ENCODE measurements at regions not wholly inside any gene's neighbourhood (a gene's known extent, or its start where the extent isn't known, plus 50 kb on each side); places are given as distances from the start of the nearest gene placed in this dataset.

DNA sequence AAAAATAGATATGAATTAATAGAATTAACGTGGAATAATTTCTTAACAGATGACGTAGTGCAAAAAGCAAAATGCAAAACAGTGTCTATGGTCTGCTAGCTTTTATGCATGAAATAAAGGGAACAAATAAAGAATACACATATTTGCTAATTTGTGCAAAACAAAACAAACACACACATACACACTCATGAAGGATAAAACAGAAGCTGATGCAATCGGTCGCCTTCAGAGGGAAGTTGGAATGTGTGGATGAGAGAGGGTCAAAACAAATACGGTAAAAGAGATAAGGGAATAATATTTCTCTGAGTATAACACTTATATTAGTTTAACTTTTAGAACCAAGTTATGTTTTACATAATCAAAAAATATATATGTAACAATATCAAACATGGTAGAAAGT lies 1160.9 kb upstream of the PCDH9 start:
- DNase-seq: no peak

- DNase-seq: no peak
Measured at GRCh38 chr13:68386808-68387207, 1156.7 kb upstream of the PCDH9 start.

DNA sequence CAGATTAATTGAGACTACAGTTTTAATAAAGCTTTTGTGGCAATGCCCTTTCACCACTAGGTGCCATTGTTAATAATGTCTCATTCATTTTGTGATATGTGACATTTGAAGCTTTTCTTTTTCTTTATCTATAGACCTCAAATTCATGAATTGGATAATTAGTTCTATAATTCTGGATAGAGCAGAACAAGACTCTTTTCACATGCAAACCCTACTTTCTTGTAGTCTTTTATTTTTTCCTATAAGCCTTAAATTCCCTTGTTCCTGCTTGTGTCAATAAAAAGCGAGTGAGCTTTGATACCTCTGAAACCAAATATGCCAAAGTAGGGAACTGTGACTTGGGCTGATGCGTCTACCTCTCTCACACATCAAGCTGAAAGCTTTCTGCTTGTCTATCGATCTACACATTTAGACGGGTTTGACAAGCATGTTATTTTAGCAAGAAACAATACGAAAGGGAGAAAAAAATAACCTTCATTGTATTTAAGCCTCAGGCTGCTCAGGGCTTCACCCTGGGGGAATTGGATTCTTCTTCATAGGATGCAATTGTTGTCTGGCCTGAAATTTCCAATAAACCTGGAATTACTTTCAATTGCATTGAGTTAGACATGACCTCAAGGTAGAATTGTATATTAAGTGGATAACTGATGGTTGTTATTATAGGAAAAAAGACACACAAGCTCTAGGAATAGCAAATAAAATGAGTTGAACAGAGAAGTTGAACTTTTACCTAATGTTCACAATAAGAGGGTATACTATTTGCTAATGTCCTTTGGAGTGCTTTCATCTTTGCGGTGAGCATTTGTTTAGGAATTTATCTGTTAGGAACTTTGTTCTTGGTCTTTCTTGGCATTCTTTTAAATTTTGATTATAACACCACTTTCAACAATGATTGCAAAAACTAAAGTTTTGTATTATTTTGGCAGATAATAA lies 1150.2 kb upstream of the PCDH9 start:
- no peak for DNase-seq

DNA sequence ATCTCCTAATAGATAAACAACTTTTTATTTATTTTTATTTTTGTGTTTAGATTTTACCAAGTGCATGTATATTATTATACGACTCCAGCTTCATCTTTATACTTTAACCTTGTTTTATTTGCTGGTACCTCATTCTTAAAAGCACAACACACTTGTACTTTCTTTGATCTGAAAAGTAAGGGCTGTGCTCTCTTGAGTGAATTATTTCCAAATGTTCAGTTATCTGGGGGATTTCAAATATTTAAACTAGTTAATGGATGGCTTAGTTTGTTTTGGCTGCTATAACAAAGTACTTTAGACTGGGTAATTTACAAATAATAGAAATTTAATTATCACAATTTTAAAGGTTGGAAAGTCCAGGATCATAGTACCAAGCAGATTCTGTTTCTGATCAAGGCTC lies 1148.2 kb upstream of the PCDH9 start:
- no peak for DNase-seq

GRCh38 chr13:68375004-68375403 lies 1144.9 kb upstream of the PCDH9 start:
- no peak for DNase-seq

DNA sequence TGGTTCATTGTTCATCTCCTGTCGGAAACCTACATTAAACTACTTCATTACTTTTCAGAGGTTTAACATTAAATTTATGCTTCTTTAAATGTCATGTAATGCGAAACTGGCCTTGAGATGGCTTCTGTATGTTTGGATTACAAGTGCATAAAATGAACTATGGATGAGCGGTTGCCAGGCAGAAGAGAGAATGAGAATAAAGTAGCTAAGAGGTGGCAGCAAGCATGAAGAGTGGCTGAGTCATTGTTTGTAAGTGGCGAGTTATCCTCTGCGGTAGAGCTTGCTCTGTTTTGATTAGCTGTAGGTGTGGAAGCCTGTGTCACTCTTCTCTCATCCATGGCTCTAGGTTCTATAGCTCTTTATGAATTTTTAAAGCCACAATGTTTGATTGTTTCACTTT lies 1139.6 kb upstream of the PCDH9 start:
- no peak for DNase-seq

GRCh38 chr13:68368922-68369321 lies 1138.8 kb upstream of the PCDH9 start:
- DNase-seq: no peak

- DNase-seq: no peak
Measured at GRCh38 chr13:68359105-68359504, 1129.0 kb upstream of the PCDH9 start.

DNA sequence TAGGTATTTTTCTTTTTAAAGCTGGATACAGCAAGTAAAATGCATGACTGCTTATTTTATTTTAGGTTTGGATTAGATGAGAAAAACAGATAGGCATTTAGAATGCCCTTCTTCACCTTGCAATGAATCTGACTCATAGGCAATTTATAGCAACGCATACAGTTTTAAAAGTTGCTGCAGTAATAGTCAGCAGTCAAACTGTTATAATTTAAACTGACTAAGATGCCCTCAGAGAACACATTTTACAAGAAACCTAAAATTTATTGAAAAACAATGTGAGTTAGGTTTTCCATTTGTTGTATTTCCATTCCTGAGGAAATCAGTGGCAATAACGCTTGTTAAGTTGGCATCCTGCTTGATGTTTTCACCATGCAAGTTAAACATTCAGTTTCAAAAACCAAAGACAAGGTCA lies 1128.2 kb upstream of the PCDH9 start:
- no peak for DNase-seq

- DNase-seq: no peak
Measured at GRCh38 chr13:68350554-68350953, 1120.4 kb upstream of the PCDH9 start.

DNA sequence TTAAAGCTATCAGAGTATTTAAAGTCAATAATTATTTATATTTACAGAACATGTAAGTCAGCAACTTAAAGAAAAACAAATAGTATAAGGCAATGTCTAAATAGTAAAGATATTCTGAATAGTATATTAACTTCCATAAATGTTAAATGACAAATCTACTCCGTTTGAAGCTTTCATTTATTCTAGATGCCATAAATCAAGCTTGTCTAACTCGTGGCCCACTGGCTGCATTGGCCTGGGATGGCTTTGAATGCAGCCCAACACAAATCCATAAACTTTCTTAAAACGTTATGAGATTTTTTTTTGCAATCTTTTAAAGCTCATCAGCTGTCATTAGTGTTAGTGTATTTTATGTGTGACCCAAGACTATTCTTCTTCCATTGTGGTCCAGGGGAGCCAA lies 1117.1 kb upstream of the PCDH9 start:
- DNase-seq: no peak

- no peak for DNase-seq
Measured at GRCh38 chr13:68345963-68346531, 1115.9 kb upstream of the PCDH9 start.

DNA sequence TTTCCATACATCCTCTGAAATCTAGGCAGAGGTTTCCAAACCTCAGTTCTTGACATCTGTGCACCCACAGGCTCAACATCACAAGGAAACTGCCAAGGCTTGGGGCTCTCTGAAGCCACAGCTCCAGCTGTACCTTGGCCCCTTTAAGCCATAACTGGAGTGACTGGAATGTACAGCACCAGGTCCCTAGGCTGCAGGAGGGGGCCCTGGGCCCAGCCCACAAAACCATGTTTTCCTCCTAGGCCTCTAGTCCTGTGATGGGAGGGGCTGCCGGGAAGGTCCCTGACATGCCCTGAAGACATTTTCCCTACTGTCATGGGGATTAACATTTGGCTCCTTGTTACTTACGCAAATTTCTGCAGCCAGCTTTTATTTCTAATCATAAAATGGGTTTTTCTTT lies 1093.0 kb upstream of the PCDH9 start:
- no peak for DNase-seq

DNA sequence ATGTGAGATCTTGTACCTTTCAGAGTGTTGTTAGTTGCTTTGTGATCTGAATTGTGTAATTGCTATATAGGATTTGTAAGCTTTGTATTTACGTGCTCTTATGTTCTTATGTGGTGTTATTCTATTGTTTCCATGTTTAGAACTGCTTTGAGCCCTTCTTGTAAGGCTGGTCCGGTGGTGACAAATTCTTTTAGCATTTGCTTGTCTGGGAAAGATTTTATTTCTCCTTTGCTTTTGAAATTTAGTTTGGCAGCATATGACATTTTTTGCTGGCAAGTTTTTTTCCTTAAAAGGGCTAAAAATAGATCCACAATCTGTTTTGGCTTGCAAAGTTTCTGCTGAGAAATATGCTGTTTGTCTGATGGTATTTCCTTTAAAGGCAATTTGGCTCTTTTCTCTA lies 1089.2 kb upstream of the PCDH9 start:
- DNase-seq: no peak

GRCh38 chr13:68304286-68304893 lies 1074.3 kb upstream of the PCDH9 start:
- no peak for DNase-seq

DNA sequence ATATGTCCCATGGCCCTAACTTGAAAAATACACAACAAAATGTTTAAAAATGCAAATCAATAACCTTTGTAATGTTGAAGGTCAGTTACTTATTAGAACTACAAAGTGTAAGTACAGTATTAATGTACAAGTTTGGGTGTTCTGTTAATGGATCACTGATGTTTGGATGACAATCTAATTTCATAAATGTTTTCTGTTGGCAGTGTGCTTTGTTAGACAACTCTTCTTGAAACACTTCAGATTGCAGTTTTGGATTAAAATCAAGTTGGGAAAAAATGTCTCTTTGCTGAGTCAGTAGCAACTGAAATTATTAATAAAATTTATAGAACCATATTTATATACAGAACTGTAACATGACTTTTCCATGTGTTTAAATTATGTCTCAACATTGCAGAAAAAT lies 1063.5 kb upstream of the PCDH9 start:
- no peak for DNase-seq

DNA sequence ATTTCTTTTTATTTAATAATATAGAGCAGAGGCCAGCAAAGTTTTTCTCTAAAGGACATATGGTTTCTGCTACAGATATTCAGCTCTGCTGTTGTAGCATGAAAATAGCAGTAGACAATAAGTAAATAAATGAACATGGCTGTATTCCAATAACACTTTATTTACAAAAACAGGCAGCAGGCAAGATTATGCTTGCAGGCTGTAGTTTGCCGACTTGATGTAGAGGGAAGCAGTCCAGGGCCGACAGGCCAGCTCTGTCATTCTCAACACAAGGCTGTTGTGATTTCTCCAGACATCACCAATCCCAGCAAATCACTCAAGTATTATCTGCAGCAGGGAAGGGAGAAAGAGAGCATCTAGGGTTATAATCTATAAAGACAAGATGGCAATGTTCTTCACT lies 1062.5 kb upstream of the PCDH9 start:
- DNase-seq: no peak

- no peak for DNase-seq
Measured at GRCh38 chr13:68291595-68291994, 1061.5 kb upstream of the PCDH9 start.

DNA sequence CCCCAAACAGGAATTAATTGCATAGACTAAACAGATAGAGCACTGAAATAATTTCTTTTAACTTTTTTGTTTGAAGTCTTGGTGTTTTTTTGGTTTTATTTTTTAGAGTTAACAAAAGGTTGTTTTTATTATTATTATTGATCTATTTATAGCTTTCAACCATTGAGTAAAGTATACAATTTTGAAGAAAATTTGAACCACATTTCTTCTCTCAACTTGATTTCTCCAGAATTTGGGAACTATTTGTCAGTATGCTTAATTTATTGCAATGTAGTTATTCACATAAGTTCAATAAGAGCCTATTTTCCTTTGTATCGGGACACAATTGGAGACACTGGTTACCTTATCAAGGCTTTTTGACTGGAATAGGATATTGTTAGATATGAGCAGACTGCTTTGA lies 1045.6 kb upstream of the PCDH9 start:
- no peak for DNase-seq

- DNase-seq: no peak
Measured at GRCh38 chr13:68272652-68273051, 1042.5 kb upstream of the PCDH9 start.

GRCh38 chr13:68264692-68265091 lies 1034.6 kb upstream of the PCDH9 start:
- no peak for DNase-seq

DNA sequence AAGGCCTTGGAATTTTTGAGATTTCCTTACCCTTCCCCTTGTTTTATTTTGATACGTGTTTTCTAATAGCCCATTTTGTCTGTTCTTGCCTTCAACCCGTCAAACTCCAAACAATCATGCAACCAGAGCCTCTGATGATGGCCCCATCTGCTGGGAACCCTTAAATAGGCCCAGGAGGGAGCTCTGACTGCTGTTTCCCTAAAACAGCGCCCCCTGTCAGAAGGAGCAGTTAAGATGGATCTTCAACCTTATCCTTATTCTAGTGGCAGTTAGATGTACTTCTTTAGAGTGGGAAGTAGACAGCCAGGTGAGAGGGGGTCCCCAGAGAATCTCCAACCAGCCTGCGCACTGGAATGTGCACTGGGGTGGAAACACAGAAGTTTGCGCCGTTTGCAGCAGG lies 1031.0 kb upstream of the PCDH9 start:
- no peak for DNase-seq

- no peak for DNase-seq
Measured at GRCh38 chr13:68257111-68257842, 1027.1 kb upstream of the PCDH9 start.

- no peak for DNase-seq
Measured at GRCh38 chr13:68254151-68254550, 1024.0 kb upstream of the PCDH9 start.

Measured in DMS79 (cell line).